Epithelial cell of prostate (primary cell): ENCODE measurements at regions not wholly inside any gene's neighbourhood (a gene's known extent, or its start where the extent isn't known, plus 50 kb on each side); places are given as distances from the start of the nearest gene placed in this dataset.

Experiments used
- DNase-seq: peaks from one replicate; pipeline ENCODE4 v3.0.0-alpha.2; 2011; ENCODE audit warnings: low read depth, low spot score
- H3K27ac ChIP-seq: fragments of 450-650 bp; 2 replicates; pipeline ENCODE4 v1.5.1; 2017; ENCODE audit warnings: mild to moderate bottlenecking

DNA sequence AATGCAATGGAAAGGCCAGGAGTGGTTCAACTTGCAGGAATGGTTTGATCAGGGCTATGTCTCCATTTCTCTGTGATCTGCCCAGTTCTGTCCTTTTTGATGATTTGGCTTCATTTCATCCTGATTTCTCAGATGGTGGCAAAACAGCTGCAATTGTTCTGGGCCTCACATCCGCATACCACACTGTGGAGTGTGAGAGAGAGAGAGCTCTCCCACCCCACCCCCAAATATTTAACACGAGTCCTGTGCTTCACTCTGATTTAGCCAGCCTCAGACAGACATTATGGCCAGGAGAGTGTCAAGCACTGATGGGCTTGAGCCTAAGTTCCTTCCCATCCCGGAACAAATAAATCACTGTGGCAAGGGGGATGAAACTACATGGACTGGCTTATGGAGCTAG is 284.6 kb downstream of the CDC5L start:
- DNase-seq: no peak

DNA sequence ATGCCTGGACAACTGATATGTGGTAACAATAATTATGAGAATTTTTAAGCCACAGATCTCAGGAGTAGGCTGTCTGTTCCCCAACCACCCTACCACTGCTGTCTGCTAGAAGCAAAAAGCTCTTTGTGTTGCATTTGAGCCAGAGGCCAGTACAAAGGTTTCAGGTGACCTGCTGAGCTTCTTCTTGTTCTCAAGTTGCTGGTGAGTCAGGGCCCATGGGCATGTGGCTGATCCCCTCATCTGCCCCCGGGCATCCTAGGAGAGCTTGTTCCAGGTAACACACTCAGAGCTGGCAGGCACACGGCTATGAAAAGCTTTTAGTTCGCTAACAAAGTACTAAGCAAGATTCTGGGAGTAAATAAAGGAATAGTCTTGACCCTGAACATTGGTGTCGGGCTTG is 285.3 kb downstream of the CDC5L start:
- peak; percentile 76 for DNase-seq
- H3K27ac ChIP-seq: peak overlapping the region; percentile 96

More for the DNA sequence above, 284.6 kb downstream of the CDC5L start:
- H3K27ac ChIP-seq: peak overlapping the region; percentile 96

DNA sequence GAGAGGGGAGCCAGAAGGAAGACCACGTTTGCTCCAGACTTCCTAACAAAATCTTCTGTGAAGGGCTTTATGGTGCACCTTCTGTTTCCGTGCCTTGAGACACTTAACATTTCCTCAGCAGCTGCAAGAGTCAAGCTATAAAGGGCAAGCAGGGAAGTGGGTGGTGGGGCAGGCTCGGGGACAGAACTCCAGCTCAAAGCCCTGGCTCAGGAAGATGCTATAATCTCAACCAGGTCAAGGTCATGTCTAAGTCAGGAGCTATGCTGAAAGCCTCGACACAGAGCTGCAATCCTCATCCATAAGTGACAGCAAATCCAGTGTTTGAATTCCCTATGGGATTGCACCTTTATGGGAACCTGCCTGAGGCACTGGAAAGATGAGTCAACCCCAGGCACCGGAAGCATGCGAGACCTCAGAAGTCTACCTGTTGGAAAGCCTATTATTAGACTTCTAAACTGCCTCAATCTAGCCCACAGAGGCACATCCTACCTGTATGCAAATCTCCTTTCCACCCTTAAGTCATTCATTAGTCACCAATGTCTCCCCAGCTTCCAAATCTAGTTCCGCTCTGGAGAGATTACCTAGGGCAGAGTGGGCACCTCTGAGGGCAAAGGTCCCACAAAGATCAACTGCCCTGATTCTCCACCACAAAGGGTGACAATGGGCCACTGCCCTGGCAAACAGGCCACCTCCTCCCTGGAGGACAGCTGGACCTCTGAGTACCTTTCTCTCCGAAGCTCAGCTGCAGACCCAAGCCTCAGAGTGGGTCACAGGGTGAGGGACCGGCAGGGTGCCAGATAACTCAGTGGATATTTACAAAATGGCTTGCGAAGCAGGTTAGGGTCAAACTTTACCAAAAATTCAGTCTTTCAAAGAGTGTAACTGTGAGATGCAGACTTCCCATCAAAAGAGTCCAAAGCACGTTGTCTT is 287.0 kb downstream of the CDC5L start:
- DNase-seq: peak; percentile 89
- peak overlapping the region; percentile 96 for H3K27ac ChIP-seq

DNA sequence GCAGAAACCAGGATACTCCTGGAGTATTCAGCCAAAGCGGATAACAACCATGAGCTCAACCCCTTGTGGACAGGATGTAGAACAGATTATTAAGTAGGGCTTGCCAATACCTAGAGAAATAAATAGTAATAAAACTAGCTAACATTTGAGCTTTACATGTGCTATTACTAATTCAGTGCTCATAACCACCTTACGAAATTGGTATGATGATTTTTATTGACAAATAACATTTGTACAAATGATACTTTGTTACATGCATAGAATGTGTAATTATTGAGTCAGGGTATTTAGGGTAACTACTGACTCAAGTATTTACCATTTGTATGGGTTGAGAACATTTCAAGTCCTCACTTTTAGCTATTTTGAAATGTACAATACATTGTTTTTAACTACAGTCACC is 287.9 kb downstream of the CDC5L start:
- peak; percentile 83 for DNase-seq
- peak overlapping the region; percentile 96 for H3K27ac ChIP-seq

GRCh38 chr6:44676246-44676790 is 288.8 kb downstream of the CDC5L start:
- DNase-seq: no peak
- H3K27ac ChIP-seq: peak overlapping the region; percentile 96

- peak overlapping the region; percentile 96 for H3K27ac ChIP-seq
Measured at GRCh38 chr6:44676826-44677433, 289.4 kb downstream of the CDC5L start.

DNA sequence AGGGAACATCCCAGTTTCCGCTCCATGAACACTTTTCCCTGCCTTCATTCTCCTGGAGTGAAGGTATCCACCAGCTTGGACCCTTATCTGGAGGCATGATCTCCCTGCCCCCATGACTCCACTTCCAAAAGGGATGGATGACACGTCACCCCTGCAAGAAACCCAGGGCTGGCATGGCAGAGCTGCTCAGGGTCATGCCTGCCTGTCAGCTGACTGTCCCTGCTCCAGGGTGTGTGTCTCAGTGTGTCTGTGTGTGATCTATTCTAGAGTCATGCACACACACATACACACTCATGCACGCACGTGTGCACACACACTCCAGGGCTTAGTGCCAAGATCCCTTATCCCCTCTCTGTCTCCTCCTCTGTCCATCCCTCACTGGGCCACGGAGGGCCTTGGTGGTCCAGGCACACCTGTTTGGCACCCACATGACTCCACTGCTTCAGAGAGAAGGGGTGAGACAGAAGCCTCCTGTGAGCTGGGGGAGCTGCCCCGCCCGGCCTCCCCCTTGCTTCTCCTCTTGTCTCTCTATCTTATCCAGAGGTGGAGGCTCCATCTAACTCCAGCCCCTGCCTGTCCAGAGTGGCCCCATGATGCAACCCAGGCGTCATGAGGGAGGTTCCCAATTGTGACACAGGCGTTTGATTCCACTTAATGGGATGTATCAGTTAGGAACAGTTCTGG is 290.9 kb downstream of the CDC5L start:
- no peak overlapping the region for H3K27ac ChIP-seq
- DNase-seq: no peak

More at GRCh38 chr6:44676826-44677433, 289.4 kb downstream of the CDC5L start:
- DNase-seq: no peak

- peak overlapping the region; percentile 87 for H3K27ac ChIP-seq
- no peak for DNase-seq
Measured at GRCh38 chr6:44679438-44680201, 292.1 kb downstream of the CDC5L start.

- peak overlapping the region; percentile 87 for H3K27ac ChIP-seq
- DNase-seq: peak; percentile 70
Measured at GRCh38 chr6:44680202-44680720, 292.8 kb downstream of the CDC5L start.

DNA sequence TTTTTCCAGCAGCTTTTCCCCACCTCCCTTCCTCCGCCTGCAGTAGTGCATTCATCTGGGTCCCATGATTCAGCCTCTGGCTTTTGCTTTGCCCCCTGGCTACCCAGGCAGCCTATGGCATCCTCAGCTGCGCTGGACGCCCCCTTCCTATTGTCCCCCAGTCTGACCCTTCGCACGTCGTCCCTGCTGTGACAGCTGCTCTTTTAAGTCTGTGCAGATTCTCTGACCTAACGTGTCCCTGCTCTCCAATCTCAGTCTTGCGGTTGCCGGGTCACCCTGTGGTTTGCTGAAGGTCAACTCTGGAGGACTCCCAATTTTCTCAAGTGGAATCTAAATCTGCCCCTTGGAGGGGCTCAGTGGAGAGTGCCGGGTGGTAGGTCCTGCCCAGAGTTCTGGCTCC is 294.3 kb downstream of the CDC5L start:
- H3K27ac ChIP-seq: no peak overlapping the region
- no peak for DNase-seq

- DNase-seq: no peak
- H3K27ac ChIP-seq: no peak overlapping the region
Measured at GRCh38 chr6:44682280-44682679, 294.8 kb downstream of the CDC5L start.

GRCh38 chr6:44682987-44683779 is 295.7 kb downstream of the CDC5L start:
- DNase-seq: no peak

DNA sequence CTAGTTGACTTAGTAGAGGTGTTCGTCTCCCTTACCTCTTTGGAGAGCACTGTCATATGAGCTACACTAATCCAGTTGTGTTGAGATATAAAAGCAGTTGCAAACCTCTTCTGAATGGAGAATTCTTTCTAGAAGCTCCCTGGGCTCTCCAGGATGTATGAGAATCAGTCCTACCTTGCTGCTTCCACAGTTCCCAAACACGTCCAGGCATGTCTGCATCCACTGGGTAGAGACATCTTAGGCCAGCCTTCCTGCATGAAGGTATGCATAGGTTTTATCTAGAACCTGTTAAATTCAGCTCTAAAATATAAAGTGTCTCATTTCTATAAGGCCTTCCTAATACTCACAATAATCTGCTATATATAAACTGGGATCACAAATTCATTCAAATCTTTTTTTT is 297.7 kb downstream of the CDC5L start:
- peak overlapping the region; percentile 42 for H3K27ac ChIP-seq
- DNase-seq: peak; percentile 34

More at GRCh38 chr6:44682987-44683779, 295.7 kb downstream of the CDC5L start:
- no peak overlapping the region for H3K27ac ChIP-seq

DNA sequence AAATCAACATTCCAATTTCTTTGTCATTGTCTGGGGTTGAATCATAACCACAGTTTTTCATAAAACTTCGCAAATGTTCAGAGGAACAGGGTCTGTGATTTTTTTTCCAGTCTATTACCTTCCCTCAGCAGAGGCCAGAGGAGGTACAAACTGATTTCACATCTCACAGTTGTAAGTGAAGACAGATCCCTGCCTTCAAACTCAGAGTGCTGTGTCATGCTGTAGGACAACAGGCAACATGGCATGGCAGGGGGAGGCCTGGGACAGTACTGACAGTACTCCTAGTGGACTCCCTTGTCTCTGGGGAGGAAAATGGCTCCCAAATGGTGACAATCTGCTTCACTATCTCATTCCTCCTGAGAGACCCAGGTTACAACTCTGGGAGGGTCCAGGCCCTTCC is 308.6 kb downstream of the CDC5L start:
- H3K27ac ChIP-seq: no peak overlapping the region
- no peak for DNase-seq

DNA sequence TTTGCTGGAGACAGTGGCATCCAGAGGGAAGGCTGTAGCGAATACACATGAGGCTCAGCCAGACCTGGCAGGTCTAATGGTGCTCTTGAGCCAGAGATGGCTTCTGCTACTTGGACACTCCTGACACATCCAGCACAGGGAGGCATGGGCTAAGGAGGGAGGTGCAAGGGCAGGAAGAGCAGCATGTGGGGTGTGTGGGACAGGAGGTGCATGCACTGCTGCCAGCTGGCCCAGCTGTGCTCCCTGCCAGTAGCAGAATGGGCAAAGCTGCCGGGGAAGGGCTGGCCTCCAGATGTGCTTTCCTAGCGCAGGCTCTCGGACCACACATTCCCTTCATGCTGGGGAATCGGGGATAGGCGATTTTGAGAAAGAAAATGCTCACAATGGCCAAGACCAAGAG is 309.2 kb downstream of the CDC5L start:
- DNase-seq: no peak
- no peak overlapping the region for H3K27ac ChIP-seq

DNA sequence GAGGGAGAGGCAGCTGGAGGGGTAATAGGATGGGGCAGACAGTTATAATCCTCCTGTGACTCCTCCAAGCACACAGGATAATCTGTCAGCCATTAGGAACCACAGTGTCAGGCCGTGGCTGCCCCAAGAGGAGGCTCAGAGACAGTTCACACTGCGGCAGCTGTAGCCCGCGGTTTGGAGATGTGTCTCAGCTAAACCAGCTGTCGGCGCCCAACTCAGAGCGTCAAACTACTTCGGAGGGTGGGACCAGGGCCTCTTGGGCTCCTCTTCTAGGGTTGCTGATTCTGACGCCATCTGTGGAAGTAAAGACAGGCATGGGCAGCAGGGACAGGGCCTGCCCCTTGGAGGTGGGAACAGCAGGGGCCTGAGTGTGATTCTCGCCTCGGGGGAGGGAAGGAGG is 309.8 kb downstream of the CDC5L start:
- no peak for DNase-seq

GRCh38 chr6:44698602-44699001 is 311.1 kb downstream of the CDC5L start:
- H3K27ac ChIP-seq: no peak overlapping the region
- DNase-seq: no peak

More for the DNA sequence above, 309.8 kb downstream of the CDC5L start:
- no peak overlapping the region for H3K27ac ChIP-seq

DNA sequence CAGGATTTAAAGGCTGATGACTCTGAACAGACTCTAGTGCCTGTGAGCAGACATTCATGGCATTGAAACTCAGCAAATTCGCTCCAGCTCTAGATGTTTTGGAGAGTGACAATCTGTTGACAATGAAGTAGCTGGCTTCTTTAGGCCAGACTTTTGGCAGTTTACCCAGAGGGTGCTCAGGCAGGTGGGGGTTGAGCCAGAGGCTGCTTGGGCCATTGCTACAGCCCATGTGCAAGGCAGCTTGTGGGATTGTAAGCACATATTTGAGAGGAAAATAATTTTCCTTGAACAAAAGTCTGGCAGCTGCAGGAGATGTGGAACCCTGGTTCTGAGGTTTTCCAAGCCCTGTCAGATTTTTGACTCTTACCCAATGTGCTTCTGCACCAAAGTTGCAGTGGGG is 311.6 kb downstream of the CDC5L start:
- no peak overlapping the region for H3K27ac ChIP-seq
- no peak for DNase-seq

GRCh38 chr6:44699851-44700250 is 312.3 kb downstream of the CDC5L start:
- no peak overlapping the region for H3K27ac ChIP-seq
- no peak for DNase-seq
